Endothelial cell of umbilical vein (primary cell): ENCODE measurements at regions not wholly inside any gene's neighbourhood (a gene's known extent, or its start where the extent isn't known, plus 50 kb on each side); places are given as distances from the start of the nearest gene placed in this dataset.

Experiments
- BruUV-seq: library from RNA; stranded (reverse); fragments of 400-500 nt; replicated peaks from 2 replicates; lab custom pipeline; 2021; lab: Mats Ljungman, UMichigan
- CTCF ChIA-PET: fragments of 300-600, 350-600 bp; sonication (Branson Sonifier 250); formaldehyde crosslinking; loops from one replicate; lab custom pipeline; 2021; ENCODE audit warnings: antibody characterized with exemption, inconsistent platforms; lab: Charles Lee
- POLR2A ChIA-PET: fragments of 300-600, 350-600 bp; sonication (Branson Sonifier 250); formaldehyde crosslinking; loops from one replicate; lab custom pipeline; 2021; ENCODE audit warnings: antibody characterized with exemption, inconsistent platforms; lab: Charles Lee
- DNase-seq: peaks from one replicate; pipeline ENCODE4 v3.0.0-alpha.2; 2011; ENCODE audit warnings: low read depth, low spot score
- FAIRE-seq: peaks from 2 replicates; lab custom pipeline; 2011; peaks lifted over from hg19 to GRCh38; lab: Jason Lieb, UNC
- H2AFZ ChIP-seq: 2 replicates; pipeline ENCODE4 v1.6.0; 2012; ENCODE audit warnings: low read depth, low read length, control low read depth, inconsistent platforms
- H3K27ac ChIP-seq: 2 replicates; pipeline ENCODE4 v1.5.1; 2011; ENCODE audit warnings: low read depth, mild to moderate bottlenecking, control low read depth, low read length, moderate library complexity; ENCODE audit not compliant: insufficient read depth
- H3K27me3 ChIP-seq, 2 experiments: 2 replicates each; pipeline versions ENCODE4 v1.6.0 to v1.6.1; 2011; ENCODE audit warnings: low read length in 2 of 2, mixed read lengths in 1 of 2; ENCODE audit not compliant: control insufficient read depth in 2 of 2, insufficient read depth in 2 of 2
- H3K36me3 ChIP-seq, 2 experiments: 2 replicates in 1 of 2; 3 replicates in 1 of 2; pipeline ENCODE4 v1.5.1; 2011; ENCODE audit warnings: low read length in 2 of 2, mild to moderate bottlenecking in 1 of 2, moderate library complexity in 1 of 2; ENCODE audit not compliant: control insufficient read depth in 2 of 2, insufficient read depth in 2 of 2; ENCODE audit errors: extremely low read depth in 1 of 2
- H3K4me1 ChIP-seq: 3 replicates; pipeline ENCODE4 v1.5.1; 2011; ENCODE audit warnings: mild to moderate bottlenecking, low read length; ENCODE audit not compliant: control insufficient read depth, insufficient read depth; ENCODE audit errors: extremely low read depth
- H3K4me2 ChIP-seq: 2 replicates; pipeline ENCODE4 v1.6.1; 2011; ENCODE audit warnings: low read length, control low read depth, mixed read lengths; ENCODE audit not compliant: insufficient read depth
- H3K4me3 ChIP-seq, 3 experiments: fragments of 200-600 bp in 1 of 3; sonication (generic), shearing (Covaris generic) in 1 of 3; replicated peaks in 1 of 3; 2 replicates each; pipeline ENCODE4 v1.5.1; 2011 to 2016; ENCODE audit warnings: control low read depth in 3 of 3, low read length in 3 of 3, mild to moderate bottlenecking in 2 of 3, inconsistent platforms in 1 of 3, low read depth in 1 of 3, moderate library complexity in 1 of 3; ENCODE audit not compliant: insufficient read depth in 1 of 3
- H3K79me2 ChIP-seq: 2 replicates; pipeline ENCODE4 v1.6.0; 2012; ENCODE audit warnings: low read length, inconsistent platforms; ENCODE audit not compliant: control insufficient read depth, insufficient read depth
- H3K9ac ChIP-seq: replicated peaks from 2 replicates; pipeline ENCODE3; 2011; ENCODE audit warnings: low read length, control low read depth; ENCODE audit not compliant: insufficient read depth; ENCODE audit errors: extremely low read depth
- H3K9me1 ChIP-seq: replicated peaks from 3 replicates; pipeline ENCODE4 v1.6.0; 2011; ENCODE audit warnings: mild to moderate bottlenecking, low read length; ENCODE audit not compliant: control insufficient read depth, insufficient read depth; ENCODE audit errors: extremely low read depth
- H3K9me3 ChIP-seq: replicated peaks from 2 replicates; pipeline ENCODE4 v1.5.1; 2012; ENCODE audit warnings: low read length, inconsistent platforms; ENCODE audit not compliant: control insufficient read depth, insufficient read depth
- H4K20me1 ChIP-seq: replicated peaks from 2 replicates; pipeline ENCODE3; 2011; ENCODE audit warnings: mild to moderate bottlenecking, low read length; ENCODE audit not compliant: control insufficient read depth, insufficient read depth; ENCODE audit errors: extremely low read depth
- EZH2 ChIP-seq: IDR thresholded peaks from 2 replicates; pipeline ENCODE4 v1.6.1; 2012; ENCODE audit warnings: borderline replicate concordance, low read depth, mild to moderate bottlenecking, moderate library complexity, low read length, inconsistent platforms; ENCODE audit not compliant: severe bottlenecking
- FOS ChIP-seq: IDR thresholded peaks from 2 replicates; pipeline ENCODE4 v1.6.1; 2011; ENCODE audit warnings: mild to moderate bottlenecking, low read length, moderate library complexity, borderline replicate concordance; ENCODE audit not compliant: insufficient read depth
- GATA2 ChIP-seq: IDR thresholded peaks from 2 replicates; pipeline ENCODE4 v1.7.0; 2011; ENCODE audit warnings: low read depth, mild to moderate bottlenecking, moderate library complexity, mixed read lengths, low read length; ENCODE audit not compliant: insufficient read length, insufficient read depth
- JUN ChIP-seq: IDR thresholded peaks from 2 replicates; pipeline ENCODE4 v1.6.1; 2011; ENCODE audit warnings: borderline replicate concordance, low read depth; ENCODE audit not compliant: insufficient read length, insufficient read depth
- MAX ChIP-seq: IDR thresholded peaks from 2 replicates; pipeline ENCODE4 v1.6.1; 2011; ENCODE audit not compliant: insufficient read depth, insufficient read length
- MYC ChIP-seq: IDR thresholded peaks from one replicate; pipeline ENCODE4 v1.6.1; 2011; ENCODE audit warnings: mild to moderate bottlenecking, low read depth, low read length
- POLR2A ChIP-seq: IDR thresholded peaks from 2 replicates; pipeline ENCODE4 v1.6.1; 2012; ENCODE audit warnings: low read depth, mild to moderate bottlenecking, control low read depth, low read length
- POLR2AphosphoS5 ChIP-seq: IDR thresholded peaks from 2 replicates; pipeline ENCODE4 v1.6.1; 2012; ENCODE audit warnings: low read depth, mild to moderate bottlenecking, control low read depth, low read length, moderate library complexity; ENCODE audit not compliant: insufficient read depth
- dilution Hi-C: fragments of 300-500 bp; cut with MboI; formaldehyde crosslinking; loops from one replicate; pipeline ENCODE4 v1.15.0; 2019; ENCODE audit warnings: low sequenced_read_pairs; ENCODE audit not compliant: extremely low pct_ligation_motif_present
- intact Hi-C: fragments of 100-400 bp; cut with micrococcal nuclease; formaldehyde crosslinking; loops from one replicate; pipeline ENCODE4 v1.10.0; 2022
- TF ChIP-seq, protein P1 (sequence below), 2 donors: IDR thresholded peaks; 1 replicate in 1 of 2; 2 replicates in 1 of 2; pipeline ENCODE4 v1.5.1; 2011; ENCODE audit warnings: low read length in 2 of 2, mild to moderate bottlenecking in 2 of 2, moderate library complexity in 2 of 2, control low read depth in 1 of 2, inconsistent platforms in 1 of 2, low read depth in 1 of 2; ENCODE audit not compliant: insufficient read depth in 1 of 2; ENCODE audit errors: extremely low read depth in 1 of 2

DNA sequence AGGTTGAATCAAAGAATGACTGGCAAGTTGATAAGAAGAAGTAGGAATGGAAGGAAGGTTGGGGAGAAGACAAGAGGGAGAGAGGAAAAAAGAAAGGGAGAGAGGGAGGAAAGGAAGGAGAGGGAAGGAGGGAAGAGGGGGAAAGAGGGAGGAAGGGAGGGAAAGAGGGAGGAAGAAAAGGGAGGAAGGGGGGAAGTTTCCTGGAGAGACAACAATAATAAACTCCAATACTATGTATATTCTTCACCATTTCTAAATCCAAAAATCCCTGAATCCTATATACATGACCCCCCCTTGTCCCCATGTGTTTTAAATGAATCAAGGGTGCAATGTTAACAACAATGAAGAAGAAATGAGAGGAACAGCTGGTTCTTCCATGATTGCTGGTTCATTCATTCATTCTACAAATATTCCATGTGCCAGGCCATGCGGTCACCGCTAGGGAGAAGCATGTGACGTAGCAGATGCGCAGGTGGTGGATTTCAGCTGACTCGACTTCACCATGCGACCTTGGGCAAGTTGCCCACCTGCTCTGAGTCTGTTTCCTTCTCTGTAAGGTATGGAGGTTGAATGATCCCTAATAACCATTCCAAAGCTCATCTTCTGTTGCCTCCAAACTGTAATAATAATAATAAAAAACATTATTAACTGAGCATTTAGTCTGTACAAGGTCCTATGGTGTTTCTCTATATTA is 77.6 kb downstream of the EN1 start:
- Histone ChIP-seq H2AFZ (no peak overlapping the region), H3K27ac (no peak overlapping the region), H3K36me3 (no peaks in the 10 kb centered on the region), H3K9me1 (no peaks in the 10 kb centered on the region), H3K4me3 (no peak overlapping the region), H3K4me1 (no peaks in the 10 kb centered on the region), H3K27me3 (peaks cover under 1 to 4% of the 10 kb centered on the region in 2 experiments), H4K20me1 (no peaks in the 10 kb centered on the region), H3K4me2 (no peak overlapping the region), H3K9me3 (no peaks in the 10 kb centered on the region), H3K9ac (no peak overlapping the region), H3K79me2 (no peaks in the 10 kb centered on the region)
- FAIRE-seq: no peak
- dilution Hi-C loops: no loop called here
- TF ChIP-seq GATA2 (no peak), POLR2AphosphoS5 (no peak), POLR2A (no peak), EZH2 (no peak), MYC (no peak), MAX (no peak), FOS (no peak), JUN (no peak)
- TF ChIP-seq, protein P1, sequence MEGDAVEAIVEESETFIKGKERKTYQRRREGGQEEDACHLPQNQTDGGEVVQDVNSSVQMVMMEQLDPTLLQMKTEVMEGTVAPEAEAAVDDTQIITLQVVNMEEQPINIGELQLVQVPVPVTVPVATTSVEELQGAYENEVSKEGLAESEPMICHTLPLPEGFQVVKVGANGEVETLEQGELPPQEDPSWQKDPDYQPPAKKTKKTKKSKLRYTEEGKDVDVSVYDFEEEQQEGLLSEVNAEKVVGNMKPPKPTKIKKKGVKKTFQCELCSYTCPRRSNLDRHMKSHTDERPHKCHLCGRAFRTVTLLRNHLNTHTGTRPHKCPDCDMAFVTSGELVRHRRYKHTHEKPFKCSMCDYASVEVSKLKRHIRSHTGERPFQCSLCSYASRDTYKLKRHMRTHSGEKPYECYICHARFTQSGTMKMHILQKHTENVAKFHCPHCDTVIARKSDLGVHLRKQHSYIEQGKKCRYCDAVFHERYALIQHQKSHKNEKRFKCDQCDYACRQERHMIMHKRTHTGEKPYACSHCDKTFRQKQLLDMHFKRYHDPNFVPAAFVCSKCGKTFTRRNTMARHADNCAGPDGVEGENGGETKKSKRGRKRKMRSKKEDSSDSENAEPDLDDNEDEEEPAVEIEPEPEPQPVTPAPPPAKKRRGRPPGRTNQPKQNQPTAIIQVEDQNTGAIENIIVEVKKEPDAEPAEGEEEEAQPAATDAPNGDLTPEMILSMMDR (IDR thresholded peaks at IDR 0.05; ENCODE audit: extremely low read depth in 1 of 2, insufficient read depth in 1 of 2, low read depth in 1 of 2, low read length in 2 of 2): no peak
- BruUV-seq: no TSS peak
- CTCF ChIA-PET: interaction anchor here (1.0 kb wide), 1 partner anchor 86 kb away, joined by 3 read pairs; no protein-coding TSS in a partner anchor
- DNase-seq: no peak
- POLR2A ChIA-PET: no interaction called here
- intact Hi-C loops: no loop called here
